ENCODE measurements at regions not wholly inside any gene's neighbourhood (a gene's known extent, or its start where the extent isn't known, plus 50 kb on each side); places are given as distances from the start of the nearest gene placed in this dataset.

- Mint-ChIP-seq H3K9me3 (no peaks in the 10 kb centered on the region), H3K4me3 (no peak overlapping the region), H3K36me3 (ENCODE audit: low read depth) (no peaks in the 10 kb centered on the region), H3K27ac (no peak overlapping the region), H3K27me3 (peaks cover 6% of the 10 kb centered on the region), H3K4me1 (ENCODE audit: low read depth) (no peaks in the 10 kb centered on the region)
- intact Hi-C loops (cut with DNase I, micrococcal nuclease) = no loop called here
- POLR2A ChIA-PET = no interaction called here
- no peaks in the 10 kb centered on the region for H3K36me3 ChIP-seq (ENCODE audit: insufficient read depth, low read length)
- ATAC-seq (ENCODE audit: poor library complexity) = no peak
- no peak overlapping the region for H3K4me3 ChIP-seq (ENCODE audit: low read length)
- no peaks in the 10 kb centered on the region for H3K27me3 ChIP-seq (ENCODE audit: control insufficient read depth in 1 of 2, insufficient read depth in 2 of 2, low read length in 2 of 2)
- TF ChIP-seq CTCF (IDR thresholded peaks at IDR 0.05) = no peak
- peaks cover 0 to 4% of the 10 kb centered on the region in 2 experiments for H3K9me3 ChIP-seq (ENCODE audit: control insufficient read depth in 1 of 2, insufficient read depth in 1 of 2, low read length in 2 of 2)
- CTCF ChIA-PET = no interaction called here
- DNase-seq = peak in 2 of 14 experiments; percentile 47 to 56
- H3K27ac ChIP-seq (ENCODE audit: low read depth in 1 of 2, low read length in 2 of 2) = no peak overlapping the region
- H3K4me1 ChIP-seq (ENCODE audit: insufficient read depth, low read length) = no peaks in the 10 kb centered on the region
Measured at GRCh38 chr18:10401521-10401920, 52.9 kb upstream of the APCDD1 start.

GRCh38 chr18:10401930-10402329, 52.5 kb upstream of the APCDD1 start:
- Histone ChIP-seq H3K4me1 (ENCODE audit: insufficient read depth, low read length) (no peaks in the 10 kb centered on the region), H3K9me3 (ENCODE audit: control insufficient read depth in 1 of 2, insufficient read depth in 1 of 2, low read length in 2 of 2) (peaks cover 0 to 4% of the 10 kb centered on the region in 2 experiments), H3K27me3 (ENCODE audit: control insufficient read depth in 1 of 2, insufficient read depth in 2 of 2, low read length in 2 of 2) (no peaks in the 10 kb centered on the region), H3K27ac (ENCODE audit: low read depth in 1 of 2, low read length in 2 of 2) (no peak overlapping the region), H3K4me3 (ENCODE audit: low read length) (no peak overlapping the region), H3K36me3 (ENCODE audit: insufficient read depth, low read length) (no peaks in the 10 kb centered on the region)
- DNase-seq = no peak
- ATAC-seq (ENCODE audit: poor library complexity) = no peak
- CTCF ChIA-PET = no interaction called here
- Mint-ChIP-seq H3K4me3 (no peak overlapping the region), H3K36me3 (ENCODE audit: low read depth) (no peaks in the 10 kb centered on the region), H3K27ac (no peak overlapping the region), H3K27me3 (peaks cover 9% of the 10 kb centered on the region), H3K4me1 (ENCODE audit: low read depth) (no peaks in the 10 kb centered on the region), H3K9me3 (no peaks in the 10 kb centered on the region)
- intact Hi-C loops (cut with DNase I, micrococcal nuclease) = no loop called here
- no peak for TF ChIP-seq CTCF (IDR thresholded peaks at IDR 0.05)
- POLR2A ChIA-PET = no interaction called here

GRCh38 chr18:10402871-10403559, 51.4 kb upstream of the APCDD1 start:
- H3K4me3 ChIP-seq (ENCODE audit: low read length) = no peak overlapping the region
- no peaks in the 10 kb centered on the region for H3K36me3 ChIP-seq (ENCODE audit: insufficient read depth, low read length)
- H3K27ac Mint-ChIP-seq = no peak overlapping the region
- DNase-seq = no peak
- H3K36me3 Mint-ChIP-seq (ENCODE audit: low read depth) = no peaks in the 10 kb centered on the region
- H3K4me1 ChIP-seq (ENCODE audit: insufficient read depth, low read length) = no peaks in the 10 kb centered on the region
- H3K27me3 ChIP-seq (ENCODE audit: control insufficient read depth in 1 of 2, insufficient read depth in 2 of 2, low read length in 2 of 2) = no peaks in the 10 kb centered on the region
- H3K27me3 Mint-ChIP-seq = peaks cover 9% of the 10 kb centered on the region
- no peak overlapping the region for H3K27ac ChIP-seq (ENCODE audit: low read depth in 1 of 2, low read length in 2 of 2)
- no peak for TF ChIP-seq CTCF (IDR thresholded peaks at IDR 0.05)
- ChIA-PET CTCF (no interaction called here), POLR2A (no interaction called here)
- intact Hi-C loops (cut with DNase I, micrococcal nuclease) = no loop called here
- no peak for ATAC-seq (ENCODE audit: poor library complexity)
- no peaks in the 10 kb centered on the region for H3K4me1 Mint-ChIP-seq (ENCODE audit: low read depth)
- no peaks in the 10 kb centered on the region for H3K9me3 Mint-ChIP-seq
- H3K9me3 ChIP-seq (ENCODE audit: control insufficient read depth in 1 of 2, insufficient read depth in 1 of 2, low read length in 2 of 2) = peaks cover 0 to 4% of the 10 kb centered on the region in 2 experiments
- no peak overlapping the region for H3K4me3 Mint-ChIP-seq
